Astrocyte (in vitro differentiated cells and primary cell): ENCODE measurements at regions not wholly inside any gene's neighbourhood (a gene's known extent, or its start where the extent isn't known, plus 50 kb on each side); places are given as distances from the start of the nearest gene placed in this dataset.

ENCODE experiments used
- DNase-seq: peaks from one replicate; pipeline ENCODE4 v3.0.0-alpha.2; 2010; ENCODE audit warnings: low read depth
- FAIRE-seq: peaks from 2 replicates; lab custom pipeline; 2011; peaks lifted over from hg19 to GRCh38; lab: Jason Lieb, UNC
- H2AFZ ChIP-seq: 2 replicates; pipeline ENCODE4 v1.6.0; 2012; ENCODE audit warnings: low read depth, low read length, inconsistent platforms
- H3K27ac ChIP-seq: 2 replicates; pipeline ENCODE4 v1.5.1; 2011; ENCODE audit warnings: low read depth, low read length, inconsistent platforms
- H3K27me3 ChIP-seq: 2 replicates; pipeline ENCODE4 v1.6.0; 2011; ENCODE audit warnings: low read length, inconsistent platforms; ENCODE audit not compliant: insufficient read depth
- H3K36me3 ChIP-seq: 2 replicates; pipeline ENCODE4 v1.5.1; 2011; ENCODE audit warnings: low read length, inconsistent platforms; ENCODE audit not compliant: insufficient read depth
- H3K4me1 ChIP-seq: 2 replicates; pipeline ENCODE4 v1.5.1; 2011; ENCODE audit warnings: low read length, inconsistent platforms; ENCODE audit not compliant: insufficient read depth
- H3K4me2 ChIP-seq: 2 replicates; pipeline ENCODE4 v1.6.0; 2012; ENCODE audit warnings: low read length, inconsistent platforms
- H3K4me3 ChIP-seq: 2 replicates; pipeline ENCODE4 v1.5.1; 2011; ENCODE audit warnings: low read depth, mild to moderate bottlenecking, low read length, inconsistent platforms; ENCODE audit not compliant: insufficient read depth
- H3K79me2 ChIP-seq: 2 replicates; pipeline ENCODE4 v1.6.0; 2012; ENCODE audit warnings: mild to moderate bottlenecking, low read length, inconsistent platforms; ENCODE audit not compliant: insufficient read depth
- H3K9ac ChIP-seq: 2 replicates; pipeline ENCODE4 v1.6.0; 2012; ENCODE audit warnings: mild to moderate bottlenecking, low read length, inconsistent platforms
- H3K9me3 ChIP-seq: 2 replicates; pipeline ENCODE4 v1.5.1; 2012; ENCODE audit warnings: low read depth, mild to moderate bottlenecking, low read length, inconsistent platforms; ENCODE audit not compliant: insufficient read depth
- H4K20me1 ChIP-seq: 2 replicates; pipeline ENCODE4 v1.6.0; 2012; ENCODE audit warnings: low read length, inconsistent platforms; ENCODE audit not compliant: insufficient read depth
- H3K27ac Mint-ChIP-seq: one replicate; pipeline ENCODE4 v1.8.0; 2021; ENCODE audit warnings: mild to moderate bottlenecking, mixed read lengths; ENCODE audit not compliant: unreplicated experiment
- H3K27me3 Mint-ChIP-seq: one replicate; pipeline ENCODE4 v1.8.0; 2021; ENCODE audit warnings: low read depth, mixed read lengths; ENCODE audit not compliant: unreplicated experiment
- H3K36me3 Mint-ChIP-seq: one replicate; pipeline ENCODE4 v1.8.0; 2021; ENCODE audit warnings: low read depth, mixed read lengths; ENCODE audit not compliant: unreplicated experiment
- H3K4me1 Mint-ChIP-seq: one replicate; pipeline ENCODE4 v1.8.0; 2021; ENCODE audit warnings: low read depth, mixed read lengths; ENCODE audit not compliant: unreplicated experiment
- H3K4me3 Mint-ChIP-seq: one replicate; pipeline ENCODE4 v1.8.0; 2021; ENCODE audit warnings: mild to moderate bottlenecking, moderate library complexity, mixed read lengths; ENCODE audit not compliant: unreplicated experiment
- H3K9me3 Mint-ChIP-seq: one replicate; pipeline ENCODE4 v1.8.0; 2021; ENCODE audit warnings: mild to moderate bottlenecking, mixed read lengths; ENCODE audit not compliant: unreplicated experiment
- EZH2 ChIP-seq: IDR thresholded peaks from 2 replicates; pipeline ENCODE4 v1.6.1; 2012; ENCODE audit warnings: mild to moderate bottlenecking, low read length, inconsistent platforms; ENCODE audit not compliant: insufficient read depth
- TF ChIP-seq, protein P1 (sequence below): IDR thresholded peaks from 2 replicates; pipeline ENCODE4 v1.5.1; 2011; ENCODE audit warnings: low read depth, mild to moderate bottlenecking, inconsistent platforms, low read length, moderate library complexity; ENCODE audit not compliant: insufficient read depth

DNA sequence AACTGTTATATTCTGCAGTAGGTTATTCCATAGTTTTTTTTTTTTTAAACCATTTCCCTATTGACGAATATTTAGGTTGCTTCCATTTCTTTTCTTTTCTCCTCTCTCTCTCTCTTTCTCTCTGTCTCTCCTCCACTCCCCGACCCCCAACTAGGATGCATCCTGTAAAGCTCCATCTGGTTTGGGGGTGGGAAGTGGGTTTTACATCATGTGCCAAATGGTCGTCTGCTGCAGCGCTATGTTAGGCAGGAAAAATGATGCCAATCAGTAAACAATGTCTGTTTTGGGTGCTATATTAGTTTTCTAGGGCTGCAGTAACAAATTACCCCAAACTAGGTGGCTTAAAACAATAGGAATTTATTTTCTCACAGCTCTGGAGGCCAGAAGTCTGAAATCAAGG lies 465.0 kb downstream of the AACS start:
- Histone ChIP-seq H3K27ac (no peak overlapping the region), H3K4me2 (no peak overlapping the region), H4K20me1 (no peaks in the 10 kb centered on the region), H3K36me3 (no peaks in the 10 kb centered on the region), H3K79me2 (no peaks in the 10 kb centered on the region), H3K27me3 (no peaks in the 10 kb centered on the region), H3K9me3 (peaks cover 3% of the 10 kb centered on the region), H3K4me1 (no peaks in the 10 kb centered on the region), H2AFZ (no peak overlapping the region), H3K4me3 (no peak overlapping the region), H3K9ac (no peak overlapping the region)
- no peak overlapping the region for H3K27ac Mint-ChIP-seq
- FAIRE-seq: no peak
- no peaks in the 10 kb centered on the region for H3K9me3 Mint-ChIP-seq
- H3K4me3 Mint-ChIP-seq: no peak overlapping the region
- peaks cover 7% of the 10 kb centered on the region for H3K27me3 Mint-ChIP-seq
- DNase-seq: no peak
- no peaks in the 10 kb centered on the region for H3K36me3 Mint-ChIP-seq
- TF ChIP-seq EZH2: no peak
- TF ChIP-seq, protein P1, sequence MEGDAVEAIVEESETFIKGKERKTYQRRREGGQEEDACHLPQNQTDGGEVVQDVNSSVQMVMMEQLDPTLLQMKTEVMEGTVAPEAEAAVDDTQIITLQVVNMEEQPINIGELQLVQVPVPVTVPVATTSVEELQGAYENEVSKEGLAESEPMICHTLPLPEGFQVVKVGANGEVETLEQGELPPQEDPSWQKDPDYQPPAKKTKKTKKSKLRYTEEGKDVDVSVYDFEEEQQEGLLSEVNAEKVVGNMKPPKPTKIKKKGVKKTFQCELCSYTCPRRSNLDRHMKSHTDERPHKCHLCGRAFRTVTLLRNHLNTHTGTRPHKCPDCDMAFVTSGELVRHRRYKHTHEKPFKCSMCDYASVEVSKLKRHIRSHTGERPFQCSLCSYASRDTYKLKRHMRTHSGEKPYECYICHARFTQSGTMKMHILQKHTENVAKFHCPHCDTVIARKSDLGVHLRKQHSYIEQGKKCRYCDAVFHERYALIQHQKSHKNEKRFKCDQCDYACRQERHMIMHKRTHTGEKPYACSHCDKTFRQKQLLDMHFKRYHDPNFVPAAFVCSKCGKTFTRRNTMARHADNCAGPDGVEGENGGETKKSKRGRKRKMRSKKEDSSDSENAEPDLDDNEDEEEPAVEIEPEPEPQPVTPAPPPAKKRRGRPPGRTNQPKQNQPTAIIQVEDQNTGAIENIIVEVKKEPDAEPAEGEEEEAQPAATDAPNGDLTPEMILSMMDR: no peak
- no peaks in the 10 kb centered on the region for H3K4me1 Mint-ChIP-seq

DNA sequence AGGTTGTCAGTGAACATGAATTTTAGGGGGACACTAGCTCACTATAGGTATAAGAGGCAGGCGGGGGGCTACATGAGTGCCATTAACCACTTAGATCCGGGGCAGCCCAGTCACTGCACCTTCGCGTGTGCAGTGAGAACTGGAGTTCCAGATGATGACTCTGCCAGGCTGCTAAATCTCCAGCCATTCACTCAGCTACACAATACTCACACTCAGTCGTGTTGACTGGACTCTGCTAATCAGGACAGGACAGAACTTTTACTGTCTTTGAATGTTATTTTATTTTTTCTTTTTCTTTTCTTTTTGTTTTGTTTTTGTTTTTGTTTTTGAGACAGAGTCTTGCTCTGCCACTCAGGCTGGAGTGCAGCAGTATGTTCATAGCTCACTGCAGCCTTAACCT lies 465.6 kb downstream of the AACS start:
- Mint-ChIP-seq H3K9me3 (no peaks in the 10 kb centered on the region), H3K4me1 (no peaks in the 10 kb centered on the region), H3K27me3 (peaks cover 9% of the 10 kb centered on the region), H3K4me3 (no peak overlapping the region), H3K36me3 (no peaks in the 10 kb centered on the region), H3K27ac (no peak overlapping the region)
- no peak for DNase-seq
- Histone ChIP-seq H3K36me3 (no peaks in the 10 kb centered on the region), H3K4me2 (no peak overlapping the region), H3K4me1 (no peaks in the 10 kb centered on the region), H3K27me3 (no peaks in the 10 kb centered on the region), H3K79me2 (no peaks in the 10 kb centered on the region), H4K20me1 (no peaks in the 10 kb centered on the region), H3K9ac (no peak overlapping the region), H3K9me3 (peaks cover 3% of the 10 kb centered on the region), H2AFZ (no peak overlapping the region), H3K27ac (no peak overlapping the region), H3K4me3 (no peak overlapping the region)
- FAIRE-seq: no peak
- TF ChIP-seq, protein P1: no peak
- no peak for TF ChIP-seq EZH2

DNA sequence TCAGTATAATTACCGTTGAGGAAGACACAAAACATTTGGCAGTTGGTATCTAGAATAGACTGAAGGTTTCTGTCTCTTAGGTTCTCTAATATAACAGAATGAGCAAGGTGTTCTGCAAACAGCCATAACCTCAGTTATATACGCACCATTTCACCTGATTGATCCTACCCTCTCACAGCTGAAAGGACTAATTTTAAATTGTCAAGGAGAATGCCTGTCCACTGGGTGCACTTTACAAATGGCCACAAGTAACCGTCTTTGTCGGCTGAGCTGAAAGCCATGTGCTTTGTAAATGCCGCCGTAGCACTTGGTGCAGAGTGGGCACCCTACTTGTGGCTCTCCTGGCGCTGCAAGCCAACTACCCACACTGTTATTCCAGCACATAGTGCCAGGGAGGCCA lies 466.3 kb downstream of the AACS start:
- TF ChIP-seq EZH2: no peak
- TF ChIP-seq, protein P1: no peak
- H3K27me3 ChIP-seq: no peaks in the 10 kb centered on the region
- H3K4me1 ChIP-seq: no peaks in the 10 kb centered on the region
- no peaks in the 10 kb centered on the region for H3K9me3 ChIP-seq
- H3K4me1 Mint-ChIP-seq: no peaks in the 10 kb centered on the region
- no peaks in the 10 kb centered on the region for H4K20me1 ChIP-seq
- DNase-seq (no peak), FAIRE-seq (no peak)
- H3K36me3 Mint-ChIP-seq: no peaks in the 10 kb centered on the region
- H3K4me3 ChIP-seq: no peak overlapping the region
- no peak overlapping the region for H3K27ac ChIP-seq
- no peaks in the 10 kb centered on the region for H3K9me3 Mint-ChIP-seq
- H3K4me3 Mint-ChIP-seq: no peak overlapping the region
- no peak overlapping the region for H3K27ac Mint-ChIP-seq
- no peak overlapping the region for H3K9ac ChIP-seq
- no peaks in the 10 kb centered on the region for H3K79me2 ChIP-seq
- peaks cover 9% of the 10 kb centered on the region for H3K27me3 Mint-ChIP-seq
- H3K4me2 ChIP-seq: no peak overlapping the region
- no peaks in the 10 kb centered on the region for H3K36me3 ChIP-seq
- H2AFZ ChIP-seq: no peak overlapping the region
